Ishikawa (cell line): ENCODE measurements at regions not wholly inside any gene's neighbourhood (a gene's known extent, or its start where the extent isn't known, plus 50 kb on each side); places are given as distances from the start of the nearest gene placed in this dataset.

Source experiments
- CEBPB ChIP-seq: IDR thresholded peaks from 2 replicates; pipeline ENCODE4 v1.6.1; 2012
- CREB1 ChIP-seq: IDR thresholded peaks from 2 replicates; pipeline ENCODE4 v1.6.1; 2012; ENCODE audit warnings: low read depth
- EGR1 ChIP-seq: IDR thresholded peaks from 2 replicates; pipeline ENCODE4 v1.6.1; 2012
- EP300 ChIP-seq: IDR thresholded peaks from 2 replicates; pipeline ENCODE4 v1.6.1; 2012; ENCODE audit warnings: borderline replicate concordance
- FOXM1 ChIP-seq: IDR thresholded peaks from 2 replicates; pipeline ENCODE4 v1.6.1; 2012; ENCODE audit warnings: low read depth, borderline replicate concordance
- NFIC ChIP-seq: IDR thresholded peaks from 2 replicates; pipeline ENCODE4 v1.6.1; 2012
- RAD21 ChIP-seq: IDR thresholded peaks from 2 replicates; pipeline ENCODE4 v1.6.1; 2012; ENCODE audit warnings: low read depth
- REST ChIP-seq: IDR thresholded peaks from 2 replicates; pipeline ENCODE4 v1.6.1; 2012; ENCODE audit warnings: low read depth, mild to moderate bottlenecking
- TAF1 ChIP-seq: IDR thresholded peaks from 2 replicates; pipeline ENCODE4 v1.6.1; 2012; ENCODE audit warnings: low read depth, mild to moderate bottlenecking
- YY1 ChIP-seq: IDR thresholded peaks from 2 replicates; pipeline ENCODE4 v1.6.1; 2012; ENCODE audit warnings: low read depth
- ZBTB7A ChIP-seq: IDR thresholded peaks from 2 replicates; pipeline ENCODE4 v1.6.1; 2012; ENCODE audit warnings: low read depth
- TF ChIP-seq, protein P1 (sequence below): IDR thresholded peaks from 2 replicates; pipeline ENCODE4 v1.6.1; 2012

GRCh38 chr19:30154410-30154809 is 212.4 kb downstream of the URI1 start:
- TF ChIP-seq REST (no peak), YY1 (no peak), RAD21 (no peak), CREB1 (no peak), EGR1 (no peak), FOXM1 (no peak), EP300 (no peak), NFIC (no peak), ZBTB7A (no peak), TAF1 (no peak), CEBPB (no peak)
- TF ChIP-seq, protein P1, sequence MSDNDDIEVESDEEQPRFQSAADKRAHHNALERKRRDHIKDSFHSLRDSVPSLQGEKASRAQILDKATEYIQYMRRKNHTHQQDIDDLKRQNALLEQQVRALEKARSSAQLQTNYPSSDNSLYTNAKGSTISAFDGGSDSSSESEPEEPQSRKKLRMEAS: no peak
